Osteocyte (in vitro differentiated cells): ENCODE measurements at regions not wholly inside any gene's neighbourhood (a gene's known extent, or its start where the extent isn't known, plus 50 kb on each side); places are given as distances from the start of the nearest gene placed in this dataset.

Experiments
- DNase-seq: peaks from one replicate; pipeline ENCODE4 v3.0.0; 2021; ENCODE audit warnings: mixed read lengths; ENCODE audit not compliant: unreplicated experiment; ENCODE audit errors: extremely low spot score
- H3K27ac Mint-ChIP-seq: one replicate; pipeline ENCODE4 v1.8.0; 2021; ENCODE audit warnings: mild to moderate bottlenecking, mixed read lengths; ENCODE audit not compliant: unreplicated experiment
- H3K27me3 Mint-ChIP-seq: one replicate; pipeline ENCODE4 v1.8.0; 2021; ENCODE audit warnings: mixed read lengths; ENCODE audit not compliant: unreplicated experiment
- H3K36me3 Mint-ChIP-seq: one replicate; pipeline ENCODE4 v1.8.0; 2021; ENCODE audit warnings: mixed read lengths; ENCODE audit not compliant: unreplicated experiment
- H3K4me1 Mint-ChIP-seq: one replicate; pipeline ENCODE4 v1.8.0; 2021; ENCODE audit warnings: mixed read lengths; ENCODE audit not compliant: unreplicated experiment
- H3K4me3 Mint-ChIP-seq: one replicate; pipeline ENCODE4 v1.8.0; 2021; ENCODE audit warnings: mild to moderate bottlenecking, moderate library complexity, mixed read lengths; ENCODE audit not compliant: unreplicated experiment
- H3K9me3 Mint-ChIP-seq: one replicate; pipeline ENCODE4 v1.8.0; 2021; ENCODE audit warnings: mixed read lengths; ENCODE audit not compliant: unreplicated experiment
- TF ChIP-seq, protein P1 (sequence below): fragments of 200-600 bp; sonication (generic); IDR thresholded peaks from 2 replicates; pipeline ENCODE4 v1.5.0; 2021; ENCODE audit warnings: antibody characterized with exemption, mild to moderate bottlenecking, moderate library complexity

DNA sequence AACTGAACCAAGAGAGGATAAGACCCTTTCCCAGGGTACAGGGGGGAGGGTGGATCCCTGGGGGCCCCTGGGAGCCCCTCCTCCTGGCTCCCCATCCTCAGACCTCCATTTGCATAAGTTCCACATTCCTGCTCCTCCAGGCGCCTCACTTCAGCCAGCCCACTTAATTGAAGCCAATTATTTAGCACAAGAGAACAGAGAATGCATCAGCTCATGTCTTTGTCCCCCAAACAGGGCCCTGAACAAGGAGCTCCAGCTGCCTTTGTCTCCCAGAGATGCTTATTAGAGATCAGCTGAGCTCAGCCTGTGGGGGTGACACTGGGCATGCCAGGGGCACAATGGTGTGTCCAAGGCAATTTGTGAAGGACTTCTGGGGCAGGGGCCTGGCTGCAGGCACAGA lies 89.9 kb upstream of the PRDM11 start:
- TF ChIP-seq, protein P1, sequence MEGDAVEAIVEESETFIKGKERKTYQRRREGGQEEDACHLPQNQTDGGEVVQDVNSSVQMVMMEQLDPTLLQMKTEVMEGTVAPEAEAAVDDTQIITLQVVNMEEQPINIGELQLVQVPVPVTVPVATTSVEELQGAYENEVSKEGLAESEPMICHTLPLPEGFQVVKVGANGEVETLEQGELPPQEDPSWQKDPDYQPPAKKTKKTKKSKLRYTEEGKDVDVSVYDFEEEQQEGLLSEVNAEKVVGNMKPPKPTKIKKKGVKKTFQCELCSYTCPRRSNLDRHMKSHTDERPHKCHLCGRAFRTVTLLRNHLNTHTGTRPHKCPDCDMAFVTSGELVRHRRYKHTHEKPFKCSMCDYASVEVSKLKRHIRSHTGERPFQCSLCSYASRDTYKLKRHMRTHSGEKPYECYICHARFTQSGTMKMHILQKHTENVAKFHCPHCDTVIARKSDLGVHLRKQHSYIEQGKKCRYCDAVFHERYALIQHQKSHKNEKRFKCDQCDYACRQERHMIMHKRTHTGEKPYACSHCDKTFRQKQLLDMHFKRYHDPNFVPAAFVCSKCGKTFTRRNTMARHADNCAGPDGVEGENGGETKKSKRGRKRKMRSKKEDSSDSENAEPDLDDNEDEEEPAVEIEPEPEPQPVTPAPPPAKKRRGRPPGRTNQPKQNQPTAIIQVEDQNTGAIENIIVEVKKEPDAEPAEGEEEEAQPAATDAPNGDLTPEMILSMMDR: no peak
- Mint-ChIP-seq H3K4me3 (no peak overlapping the region), H3K4me1 (peaks cover 23% of the 10 kb centered on the region), H3K9me3 (no peaks in the 10 kb centered on the region), H3K27ac (no peak overlapping the region), H3K36me3 (no peaks in the 10 kb centered on the region), H3K27me3 (peaks cover 2% of the 10 kb centered on the region)
- no peak for DNase-seq

DNA sequence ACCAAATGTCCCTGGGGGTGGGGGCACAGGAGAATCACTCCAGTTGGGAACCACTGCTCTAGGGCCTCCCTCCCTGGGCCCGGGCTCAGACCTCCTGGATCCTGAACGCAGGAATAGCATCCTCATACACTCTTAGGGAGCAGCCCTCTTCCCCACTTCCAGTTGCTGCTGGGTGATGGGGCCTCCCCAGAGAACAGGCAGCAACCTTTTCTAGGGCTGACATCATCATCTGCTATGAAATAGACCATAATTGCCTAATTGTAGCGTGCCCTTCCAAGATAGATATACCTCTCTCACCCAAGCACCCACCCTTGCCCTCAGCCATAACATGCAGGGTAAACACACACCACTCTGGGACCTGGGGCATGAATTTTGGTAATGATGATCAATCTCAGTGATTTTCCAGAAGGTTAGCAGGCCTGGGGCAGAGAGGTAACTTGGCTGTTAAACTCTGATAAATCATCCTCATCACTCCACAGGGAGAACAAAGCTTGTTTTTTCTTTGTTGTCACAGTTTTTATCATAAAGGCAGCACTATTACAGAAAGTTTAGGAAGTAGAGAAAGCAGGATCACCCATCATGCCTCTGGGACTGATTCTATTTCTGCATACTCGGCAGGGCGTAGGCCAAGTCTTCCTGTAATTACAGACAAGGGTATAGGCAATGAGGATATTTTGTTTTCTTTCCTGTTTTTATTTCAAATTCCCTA lies 88.3 kb upstream of the PRDM11 start:
- Mint-ChIP-seq H3K36me3 (no peaks in the 10 kb centered on the region), H3K9me3 (no peaks in the 10 kb centered on the region), H3K4me1 (peaks cover 18% of the 10 kb centered on the region), H3K27me3 (no peaks in the 10 kb centered on the region), H3K4me3 (no peak overlapping the region), H3K27ac (peak overlapping the region; percentile 81)
- TF ChIP-seq, protein P1: no peak
- DNase-seq: no peak

DNA sequence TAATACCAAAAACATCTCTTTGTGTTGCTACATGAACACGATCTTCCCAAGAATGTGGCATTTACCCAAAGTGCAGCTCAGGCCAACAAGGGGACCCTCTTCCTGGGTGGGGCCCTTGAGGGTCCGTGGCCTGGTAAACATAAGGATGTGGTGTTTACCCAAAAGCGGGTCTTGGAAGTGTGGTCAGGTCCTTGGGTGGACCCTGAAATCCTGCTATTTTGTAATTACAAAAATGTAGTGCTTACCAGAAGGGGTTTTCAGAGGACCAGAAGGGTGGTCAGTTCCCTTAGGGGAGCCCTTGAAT lies 87.8 kb upstream of the PRDM11 start:
- no peak overlapping the region for H3K4me3 Mint-ChIP-seq
- peak overlapping the region; percentile 81 for H3K27ac Mint-ChIP-seq
- no peaks in the 10 kb centered on the region for H3K36me3 Mint-ChIP-seq
- no peaks in the 10 kb centered on the region for H3K27me3 Mint-ChIP-seq
- peaks cover 18% of the 10 kb centered on the region for H3K4me1 Mint-ChIP-seq
- no peak for DNase-seq
- TF ChIP-seq, protein P1: no peak
- peaks cover 2% of the 10 kb centered on the region for H3K9me3 Mint-ChIP-seq

DNA sequence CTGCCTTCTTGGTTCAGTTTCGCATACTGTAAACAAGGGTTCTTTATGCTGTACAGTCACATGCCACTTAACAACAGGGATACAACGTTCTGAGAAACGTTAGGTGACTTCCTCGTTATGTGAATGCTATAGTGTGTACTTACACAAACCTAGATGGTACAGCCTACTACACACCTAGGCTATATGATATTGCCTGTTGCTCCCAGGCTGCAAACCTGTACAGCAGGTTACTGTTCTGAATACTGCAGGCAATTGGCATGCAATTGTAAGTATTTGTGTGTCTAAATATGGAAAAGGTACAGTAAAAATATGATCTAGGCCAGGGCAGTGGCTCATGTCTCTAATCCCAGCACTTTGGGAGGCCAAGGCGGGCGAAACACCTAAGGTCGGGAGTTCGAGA lies 85.7 kb upstream of the PRDM11 start:
- Mint-ChIP-seq H3K27me3 (peaks cover 5% of the 10 kb centered on the region), H3K27ac (no peak overlapping the region), H3K9me3 (peaks cover 4% of the 10 kb centered on the region), H3K4me1 (peaks cover 18% of the 10 kb centered on the region), H3K4me3 (no peak overlapping the region), H3K36me3 (no peaks in the 10 kb centered on the region)
- TF ChIP-seq, protein P1: no peak
- DNase-seq: no peak

DNA sequence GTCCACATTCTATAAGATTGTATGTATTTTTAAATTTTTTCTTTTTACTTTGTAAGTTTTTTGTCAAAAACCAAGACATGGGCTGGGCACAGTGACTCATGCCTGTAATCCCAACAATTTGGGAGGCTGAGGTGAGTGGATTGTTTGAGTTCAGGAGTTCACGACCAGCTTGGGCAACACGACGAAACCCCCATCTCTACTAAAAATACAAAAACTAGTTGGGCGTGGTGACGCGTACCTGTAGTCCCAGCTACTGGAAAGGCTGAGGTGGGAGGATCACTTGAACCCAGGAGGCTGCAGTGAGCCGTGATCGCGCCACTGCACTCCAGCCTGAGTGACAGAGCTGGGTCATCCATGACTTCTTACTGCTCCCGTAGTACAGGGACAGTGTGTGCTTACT lies 84.8 kb upstream of the PRDM11 start:
- H3K4me3 Mint-ChIP-seq: no peak overlapping the region
- TF ChIP-seq, protein P1: no peak
- H3K27me3 Mint-ChIP-seq: peaks cover 10% of the 10 kb centered on the region
- no peaks in the 10 kb centered on the region for H3K36me3 Mint-ChIP-seq
- H3K27ac Mint-ChIP-seq: no peak overlapping the region
- peaks cover 18% of the 10 kb centered on the region for H3K4me1 Mint-ChIP-seq
- no peak for DNase-seq
- peaks cover 4% of the 10 kb centered on the region for H3K9me3 Mint-ChIP-seq
